22Rv1 (cell line): ENCODE measurements at regions not wholly inside any gene's neighbourhood (a gene's known extent, or its start where the extent isn't known, plus 50 kb on each side); places are given as distances from the start of the nearest gene placed in this dataset.

Source experiments
- H3K27ac ChIP-seq: fragments of 450-650 bp; 2 replicates; pipeline ENCODE4 v1.5.1; 2017
- CTCF ChIP-seq: fragments of 450-650 bp; IDR thresholded peaks from 2 replicates; pipeline ENCODE4 v1.5.1; 2017; ENCODE audit warnings: mild to moderate bottlenecking
- ZFX ChIP-seq: fragments of 450-650 bp; IDR thresholded peaks from 2 replicates; pipeline ENCODE4 v1.6.1; 2017; ENCODE audit warnings: antibody characterized with exemption, borderline replicate concordance

- TF ChIP-seq ZFX = no peak
- no peak for TF ChIP-seq CTCF
- no peak overlapping the region for H3K27ac ChIP-seq
These were observed 136.3 kb downstream of the RPIA start for GRCh38 chr2:88827821-88828220.

- no peak overlapping the region for H3K27ac ChIP-seq
These were observed 137.1 kb downstream of the RPIA start for GRCh38 chr2:88828397-88829137.

GRCh38 chr2:88829607-88830463 lies 138.4 kb downstream of the RPIA start:
- TF ChIP-seq ZFX (no peak), CTCF (no peak)
- H3K27ac ChIP-seq = no peak overlapping the region

More at GRCh38 chr2:88828397-88829137, 137.1 kb downstream of the RPIA start:
- no peak for TF ChIP-seq CTCF
- TF ChIP-seq ZFX = no peak

- TF ChIP-seq CTCF (no peak), ZFX (no peak)
- H3K27ac ChIP-seq = no peak overlapping the region
These were observed 139.8 kb downstream of the RPIA start for GRCh38 chr2:88831071-88831791.

GRCh38 chr2:88831792-88832248 lies 140.3 kb downstream of the RPIA start:
- TF ChIP-seq CTCF (peak; percentile 87), ZFX (no peak)
- no peak overlapping the region for H3K27ac ChIP-seq

GRCh38 chr2:88832311-88832991 lies 141.0 kb downstream of the RPIA start:
- H3K27ac ChIP-seq = no peak overlapping the region
- no peak for TF ChIP-seq ZFX
- no peak for TF ChIP-seq CTCF
